ENCODE measurements at regions not wholly inside any gene's neighbourhood (a gene's known extent, or its start where the extent isn't known, plus 50 kb on each side); places are given as distances from the start of the nearest gene placed in this dataset.
"Not testable (repeated sequence)": the region's sequence is repeated elsewhere in the genome, so short reads cannot be mapped to it uniquely, and the experiment has no call there.

DNA sequence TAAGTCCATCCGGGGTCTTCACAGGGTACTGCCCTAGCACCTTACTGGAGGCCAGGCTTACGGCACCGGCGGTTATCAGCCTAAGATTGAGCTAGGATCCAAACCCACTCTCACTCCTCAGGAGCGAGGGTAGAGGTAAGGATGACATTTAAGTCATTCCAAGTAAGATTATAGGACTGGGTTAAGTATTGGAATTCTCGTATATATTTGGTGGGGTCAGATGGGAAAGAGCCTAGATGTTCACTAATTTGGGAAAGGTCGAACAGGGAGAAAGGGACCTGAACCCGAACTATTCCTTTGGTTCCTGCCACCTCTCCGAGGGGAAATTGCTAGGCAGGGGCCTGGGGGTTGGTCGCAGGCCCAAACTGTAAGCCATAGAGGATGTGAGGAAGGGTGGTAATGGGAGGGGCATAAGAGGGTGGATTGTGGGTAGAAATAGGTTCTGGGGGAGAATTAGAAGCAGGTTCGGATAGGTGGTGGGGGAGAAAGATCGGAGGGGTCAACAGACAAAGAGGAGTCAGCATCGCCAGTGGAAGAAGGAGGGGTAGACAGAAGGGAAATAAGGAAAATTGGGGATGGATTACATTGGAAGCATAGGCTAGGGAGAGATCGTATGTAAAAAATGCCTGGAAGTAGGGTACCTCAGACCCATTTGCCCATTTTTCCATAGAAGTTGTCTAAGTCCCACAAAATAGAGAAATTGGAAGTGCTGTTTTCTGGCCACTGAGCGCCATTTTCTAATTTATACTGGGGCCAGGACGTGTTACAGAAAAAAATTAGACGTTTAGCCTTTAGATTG, 747.1 kb upstream of the ADGRB3 start:
- no peak for DNase-seq

DNA sequence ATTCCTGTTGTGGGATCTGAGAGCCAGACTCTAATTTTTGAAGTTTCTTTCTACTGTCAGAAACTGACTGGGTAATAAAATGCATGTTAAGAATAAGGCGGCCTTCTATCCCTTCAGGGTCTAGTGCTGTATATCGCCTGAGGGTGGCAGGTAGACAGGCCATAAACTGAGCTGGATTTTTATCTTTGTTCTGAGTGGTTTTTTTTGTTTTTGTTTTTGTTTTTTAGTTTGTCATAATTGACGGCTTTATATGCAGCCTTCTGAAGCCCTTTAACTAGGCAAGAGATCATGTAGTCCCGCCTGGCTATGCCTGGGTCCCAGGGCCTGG, 747.7 kb upstream of the ADGRB3 start:
- DNase-seq, result no peak

GRCh38 chr6:67886840-67887292, 748.2 kb upstream of the ADGRB3 start:
- DNase-seq, result no peak

- DNase-seq, result no peak
Observed at GRCh38 chr6:67886036-67886707, 748.9 kb upstream of the ADGRB3 start.

GRCh38 chr6:67885081-67886033, 749.7 kb upstream of the ADGRB3 start:
- DNase-seq, result no peak

DNA sequence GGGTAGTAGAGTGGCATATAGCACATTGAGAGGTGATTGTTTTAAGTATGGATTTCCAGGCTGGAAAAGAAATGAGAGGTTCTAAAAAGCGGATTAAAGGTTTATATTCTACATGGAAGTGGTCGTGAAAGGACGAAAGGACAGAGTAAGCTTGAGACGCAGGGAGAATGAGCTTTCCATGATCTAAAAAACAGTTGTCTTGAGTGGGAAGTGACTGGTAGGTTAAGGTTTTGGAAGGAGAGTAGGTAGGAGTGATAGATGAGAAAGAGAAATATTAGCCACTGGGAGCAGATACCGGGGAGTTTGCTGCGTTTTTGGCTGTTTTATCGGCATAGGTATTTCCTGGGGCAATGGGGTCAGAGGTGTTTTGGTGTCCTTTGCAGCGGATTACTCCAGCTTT, 750.6 kb upstream of the ADGRB3 start:
- DNase-seq, result no peak

- DNase-seq, result no peak
Observed at GRCh38 chr6:67883500-67884366, 751.3 kb upstream of the ADGRB3 start.

DNA sequence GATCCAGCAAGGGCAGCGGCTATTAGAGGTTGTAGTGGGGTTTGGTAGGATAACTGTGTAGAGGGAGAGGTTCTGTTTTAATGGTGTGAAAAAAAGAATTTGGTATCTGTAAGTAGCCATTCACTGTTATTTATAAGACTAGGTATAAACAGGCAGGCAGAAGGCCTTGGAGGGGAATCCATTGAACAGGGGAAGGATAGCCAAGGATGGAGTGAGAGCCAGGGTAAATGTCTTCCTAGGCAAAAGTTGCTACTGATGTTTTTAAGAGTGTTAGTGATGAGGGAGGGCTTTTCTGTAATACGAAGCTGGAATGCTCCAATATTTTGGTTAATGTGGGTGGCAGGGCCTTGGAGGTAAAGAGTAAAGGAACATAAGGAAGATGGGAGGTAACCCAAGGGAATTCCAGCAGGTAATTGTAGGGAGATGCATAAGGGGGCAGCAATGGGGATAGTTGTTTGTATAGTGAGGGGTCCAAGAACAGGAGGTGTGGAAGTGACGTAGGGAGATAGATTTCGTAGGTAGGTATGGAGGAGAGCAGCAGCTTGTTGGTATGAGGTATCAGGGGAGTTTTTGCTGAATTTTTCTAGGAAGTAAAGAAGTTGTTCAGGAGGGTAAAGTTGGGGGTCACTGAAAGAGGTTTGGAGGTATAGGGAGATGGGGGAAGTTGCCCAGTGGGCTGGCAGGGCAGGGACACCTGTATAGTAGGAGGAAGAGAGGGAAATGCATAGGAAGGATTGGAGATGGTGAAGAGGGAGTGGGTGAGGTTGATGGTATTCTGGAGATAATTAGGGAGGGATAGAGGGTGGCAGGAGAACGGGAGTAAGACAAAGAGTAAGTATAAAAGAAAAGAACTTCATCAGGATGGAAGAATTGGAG, 752.4 kb upstream of the ADGRB3 start:
- no peak for DNase-seq

DNA sequence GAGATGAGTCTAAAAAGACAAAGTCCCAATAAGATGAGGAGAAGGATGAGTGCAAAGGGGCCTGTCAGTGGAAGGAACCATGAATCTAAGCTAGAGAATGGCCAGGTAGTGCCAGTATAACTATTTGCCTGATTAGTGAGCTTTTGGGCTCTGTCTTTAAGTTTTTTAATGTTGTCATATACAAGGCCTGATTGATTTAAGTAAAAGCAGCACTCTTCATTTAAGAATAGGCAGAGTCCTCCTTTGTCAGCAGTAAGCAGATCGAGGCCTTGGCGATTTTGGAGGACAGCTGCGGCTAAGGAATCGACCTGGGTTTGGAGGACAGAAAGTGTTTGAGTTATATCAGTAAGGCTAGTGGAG, 753.4 kb upstream of the ADGRB3 start:
- no peak for DNase-seq

DNA sequence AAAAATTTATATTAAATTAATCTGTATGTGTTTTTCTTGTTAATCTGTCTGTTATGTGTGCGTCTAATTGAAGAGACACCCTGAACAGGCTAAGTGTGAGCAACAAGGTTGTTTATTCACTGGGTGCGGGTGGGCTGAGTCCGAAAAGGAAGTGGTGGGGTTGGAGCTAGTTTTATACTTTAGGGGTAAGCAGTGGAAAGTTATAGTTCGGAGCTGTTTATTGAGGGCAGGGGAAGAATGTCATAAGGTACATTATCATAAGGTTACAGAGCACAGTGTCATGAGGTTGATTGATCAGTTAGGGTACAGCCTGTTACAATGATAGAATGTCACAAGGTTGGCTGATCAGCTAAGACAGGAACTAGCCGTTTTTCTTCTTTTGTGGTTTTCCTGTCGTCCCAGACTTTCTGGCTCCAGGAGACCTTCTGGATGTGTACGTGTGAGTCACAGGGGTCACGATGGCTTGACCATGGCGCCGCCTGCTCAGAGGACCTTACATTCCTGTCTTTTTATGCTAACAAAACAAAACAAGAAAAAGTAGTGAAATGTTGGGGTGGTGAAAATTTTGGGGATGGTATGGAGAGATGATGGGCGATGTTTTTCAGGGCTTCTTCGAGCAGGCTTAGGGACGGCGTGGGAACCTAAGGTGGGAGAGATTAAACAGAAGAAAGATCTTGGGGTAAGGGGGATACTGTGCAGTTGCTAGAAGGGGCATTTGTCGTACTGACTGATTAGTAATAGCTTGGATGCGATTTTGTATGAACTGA, 754.0 kb upstream of the ADGRB3 start:
- no peak for DNase-seq

DNA sequence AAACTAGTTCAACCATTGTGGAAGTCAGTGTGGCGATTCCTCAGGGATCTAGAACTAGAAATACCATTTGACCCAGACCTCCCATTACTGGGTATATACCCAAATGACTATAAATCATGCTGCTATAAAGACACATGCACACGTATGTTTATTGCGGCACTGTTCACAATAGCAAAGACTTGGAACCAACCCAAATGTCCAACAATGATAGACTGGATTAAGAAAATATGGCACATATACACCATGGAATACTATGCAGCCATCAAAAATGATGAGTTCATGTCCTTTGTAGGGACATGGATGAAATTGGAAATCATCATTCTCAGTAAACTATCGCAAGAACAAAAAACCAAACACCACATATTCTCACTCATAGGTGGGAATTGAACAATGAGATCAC, 754.7 kb upstream of the ADGRB3 start:
- not testable (repeated sequence) for DNase-seq

- not testable (repeated sequence) for DNase-seq
Observed at GRCh38 chr6:67879928-67880327, 755.2 kb upstream of the ADGRB3 start.

GRCh38 chr6:67879105-67879904, 755.8 kb upstream of the ADGRB3 start:
- DNase-seq, result not testable (repeated sequence)

GRCh38 chr6:67878216-67878615, 756.9 kb upstream of the ADGRB3 start:
- not testable (repeated sequence) for DNase-seq

GRCh38 chr6:67877288-67877687, 757.8 kb upstream of the ADGRB3 start:
- DNase-seq, result no peak

GRCh38 chr6:67875877-67876383, 759.2 kb upstream of the ADGRB3 start:
- no peak for DNase-seq

- DNase-seq, result no peak
Observed at GRCh38 chr6:67870321-67870720, 764.8 kb upstream of the ADGRB3 start.

DNA sequence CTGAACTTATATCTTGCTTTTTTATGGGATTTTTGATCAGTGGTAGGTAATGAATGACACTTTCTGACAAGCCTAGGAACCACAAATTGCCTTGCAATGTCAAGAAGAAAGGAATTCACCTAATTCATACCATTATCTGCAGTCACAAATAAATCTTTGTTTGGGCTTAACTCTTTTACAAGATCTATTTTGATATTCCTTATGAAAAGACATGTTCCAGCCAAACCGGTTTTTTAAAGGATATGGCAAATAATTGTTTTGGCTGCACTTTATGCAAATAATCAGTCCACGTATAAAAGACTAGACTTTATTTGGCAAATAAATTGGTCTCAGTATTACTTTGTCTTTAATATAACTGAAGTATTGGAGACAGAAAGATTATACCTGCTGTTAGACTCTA, 771.7 kb upstream of the ADGRB3 start:
- DNase-seq, result no peak

- no peak for DNase-seq
Observed at GRCh38 chr6:67854098-67854497, 781.0 kb upstream of the ADGRB3 start.

GRCh38 chr6:67839818-67840217, 795.3 kb upstream of the ADGRB3 start:
- no peak for DNase-seq
